ENCODE measurements at regions not wholly inside any gene's neighbourhood (a gene's known extent, or its start where the extent isn't known, plus 50 kb on each side); places are given as distances from the start of the nearest gene placed in this dataset.

GRCh38 chr10:27618906-27619305, 114.8 kb downstream of the RAB18 start:
- H2BK12ac ChIP-seq (ENCODE audit: low read length): no peak overlapping the region
- no peaks in the 10 kb centered on the region for H3K79me2 ChIP-seq (ENCODE audit: control insufficient read depth, insufficient read depth, low read length, poor library complexity)
- H4K91ac ChIP-seq (ENCODE audit: low read depth, low read length): no peak overlapping the region
- no peak overlapping the region for H3K4me3 ChIP-seq (ENCODE audit: low read depth, low read length)
- H3K9me3 ChIP-seq (ENCODE audit: insufficient read depth, low read depth, low read length): no peaks in the 10 kb centered on the region
- no peak overlapping the region for H2BK5ac ChIP-seq (ENCODE audit: low read depth, low read length, poor library complexity)
- H2BK120ac ChIP-seq (ENCODE audit: insufficient read depth, low read length, poor library complexity): no peak overlapping the region
- no peak overlapping the region for H3K23ac ChIP-seq (ENCODE audit: low read length)
- no CpG with 5 or more reads among the region's 10 CpGs for WGBS (ENCODE audit: extremely low coverage, insufficient coverage, insufficient read length)
- no peak overlapping the region for H3K4ac ChIP-seq (ENCODE audit: low read depth, low read length)
- H2AK5ac ChIP-seq (ENCODE audit: low read length): no peak overlapping the region
- H3K36me3 ChIP-seq (ENCODE audit: control insufficient read depth in 1 of 2, insufficient read depth in 2 of 2, low read length in 2 of 2): no peaks in the 10 kb centered on the region
- H4K12ac ChIP-seq (ENCODE audit: low read depth, low read length): no peak overlapping the region
- H3K27me3 ChIP-seq (ENCODE audit: insufficient read depth, low read length): no peaks in the 10 kb centered on the region
- H3K4me1 ChIP-seq (ENCODE audit: control insufficient read depth in 1 of 2, insufficient read depth in 2 of 2, low read length in 2 of 2): peaks cover 2 to 10% of the 10 kb centered on the region in 2 experiments
- H4K8ac ChIP-seq (ENCODE audit: low read depth, low read length): no peak overlapping the region
- H3K18ac ChIP-seq (ENCODE audit: low read length): no peak overlapping the region
- H3K27ac ChIP-seq (ENCODE audit: low read depth, low read length): no peak overlapping the region
- H3K14ac ChIP-seq (ENCODE audit: low read length): no peak overlapping the region
- no peak for DNase-seq
- H3K9ac ChIP-seq (ENCODE audit: low read length): no peak overlapping the region
- H3K79me1 ChIP-seq (ENCODE audit: low read length): no peaks in the 10 kb centered on the region
- no peak overlapping the region for H3K4me2 ChIP-seq (ENCODE audit: low read length)
- no peak overlapping the region for H2AFZ ChIP-seq (ENCODE audit: insufficient read depth, low read length, poor library complexity)

GRCh38 chr10:27619329-27619728, 115.2 kb downstream of the RAB18 start:
- Histone ChIP-seq H4K8ac (ENCODE audit: low read depth, low read length) (no peak overlapping the region), H3K27me3 (ENCODE audit: insufficient read depth, low read length) (no peaks in the 10 kb centered on the region), H3K4ac (ENCODE audit: low read depth, low read length) (no peak overlapping the region), H2BK120ac (ENCODE audit: insufficient read depth, low read length, poor library complexity) (no peak overlapping the region), H3K4me2 (ENCODE audit: low read length) (no peak overlapping the region), H3K9me3 (ENCODE audit: insufficient read depth, low read depth, low read length) (no peaks in the 10 kb centered on the region), H4K91ac (ENCODE audit: low read depth, low read length) (no peak overlapping the region), H3K18ac (ENCODE audit: low read length) (no peak overlapping the region), H3K9ac (ENCODE audit: low read length) (no peak overlapping the region), H3K36me3 (ENCODE audit: control insufficient read depth in 1 of 2, insufficient read depth in 2 of 2, low read length in 2 of 2) (no peaks in the 10 kb centered on the region), H2AK5ac (ENCODE audit: low read length) (no peak overlapping the region), H2AFZ (ENCODE audit: insufficient read depth, low read length, poor library complexity) (no peak overlapping the region), H3K4me3 (ENCODE audit: low read depth, low read length) (no peak overlapping the region), H3K23ac (ENCODE audit: low read length) (no peak overlapping the region), H3K4me1 (ENCODE audit: control insufficient read depth in 1 of 2, insufficient read depth in 2 of 2, low read length in 2 of 2) (peaks cover 2 to 10% of the 10 kb centered on the region in 2 experiments), H3K79me2 (ENCODE audit: control insufficient read depth, insufficient read depth, low read length, poor library complexity) (no peaks in the 10 kb centered on the region), H2BK5ac (ENCODE audit: low read depth, low read length, poor library complexity) (no peak overlapping the region), H3K27ac (ENCODE audit: low read depth, low read length) (no peak overlapping the region), H4K12ac (ENCODE audit: low read depth, low read length) (no peak overlapping the region), H3K14ac (ENCODE audit: low read length) (no peak overlapping the region), H2BK12ac (ENCODE audit: low read length) (no peak overlapping the region), H3K79me1 (ENCODE audit: low read length) (no peaks in the 10 kb centered on the region)
- no CpG with 5 or more reads among the region's 4 CpGs for WGBS (ENCODE audit: extremely low coverage, insufficient coverage, insufficient read length)
- no peak for DNase-seq

GRCh38 chr10:27620430-27621397, 116.6 kb downstream of the RAB18 start:
- no peak overlapping the region for H3K4me3 ChIP-seq (ENCODE audit: low read depth, low read length)
- H2AFZ ChIP-seq (ENCODE audit: insufficient read depth, low read length, poor library complexity): no peak overlapping the region
- H3K9me3 ChIP-seq (ENCODE audit: insufficient read depth, low read depth, low read length): no peaks in the 10 kb centered on the region
- H3K4me2 ChIP-seq (ENCODE audit: low read length): peak overlapping the region; percentile 35
- peaks cover 0 to 5% of the 10 kb centered on the region in 2 experiments for H3K4me1 ChIP-seq (ENCODE audit: control insufficient read depth in 1 of 2, insufficient read depth in 2 of 2, low read length in 2 of 2)
- no peak overlapping the region for H4K91ac ChIP-seq (ENCODE audit: low read depth, low read length)
- H3K4ac ChIP-seq (ENCODE audit: low read depth, low read length): no peak overlapping the region
- no peaks in the 10 kb centered on the region for H3K79me1 ChIP-seq (ENCODE audit: low read length)
- no peak overlapping the region for H4K8ac ChIP-seq (ENCODE audit: low read depth, low read length)
- peak overlapping the region; percentile 10 for H3K27ac ChIP-seq (ENCODE audit: low read depth, low read length)
- no peaks in the 10 kb centered on the region for H3K79me2 ChIP-seq (ENCODE audit: control insufficient read depth, insufficient read depth, low read length, poor library complexity)
- H3K27me3 ChIP-seq (ENCODE audit: insufficient read depth, low read length): no peaks in the 10 kb centered on the region
- no peak overlapping the region for H3K23ac ChIP-seq (ENCODE audit: low read length)
- no peak overlapping the region for H2BK120ac ChIP-seq (ENCODE audit: insufficient read depth, low read length, poor library complexity)
- H2AK5ac ChIP-seq (ENCODE audit: low read length): no peak overlapping the region
- no peak overlapping the region for H3K18ac ChIP-seq (ENCODE audit: low read length)
- no peak overlapping the region for H3K9ac ChIP-seq (ENCODE audit: low read length)
- whole genome bisulfite sequencing (ENCODE audit: extremely low coverage, insufficient coverage, insufficient read length): no CpG with 5 or more reads among the region's 10 CpGs
- H3K36me3 ChIP-seq (ENCODE audit: control insufficient read depth in 1 of 2, insufficient read depth in 2 of 2, low read length in 2 of 2): no peaks in the 10 kb centered on the region
- DNase-seq: peak; percentile 42 to 78
- H2BK5ac ChIP-seq (ENCODE audit: low read depth, low read length, poor library complexity): no peak overlapping the region
- no peak overlapping the region for H2BK12ac ChIP-seq (ENCODE audit: low read length)
- no peak overlapping the region for H3K14ac ChIP-seq (ENCODE audit: low read length)
- no peak overlapping the region for H4K12ac ChIP-seq (ENCODE audit: low read depth, low read length)

- H3K27ac ChIP-seq (ENCODE audit: low read depth, low read length): no peak overlapping the region
- H3K14ac ChIP-seq (ENCODE audit: low read length): no peak overlapping the region
- no peak overlapping the region for H3K23ac ChIP-seq (ENCODE audit: low read length)
- H3K4ac ChIP-seq (ENCODE audit: low read depth, low read length): no peak overlapping the region
- no peak overlapping the region for H4K12ac ChIP-seq (ENCODE audit: low read depth, low read length)
- WGBS (ENCODE audit: extremely low coverage, insufficient coverage, insufficient read length): no CpG with 5 or more reads among the region's 4 CpGs
- no peak overlapping the region for H2AK5ac ChIP-seq (ENCODE audit: low read length)
- DNase-seq: peak in 1 of 2 donors; percentile 30
- H3K4me3 ChIP-seq (ENCODE audit: low read depth, low read length): no peak overlapping the region
- peaks cover 0 to 5% of the 10 kb centered on the region in 2 experiments for H3K4me1 ChIP-seq (ENCODE audit: control insufficient read depth in 1 of 2, insufficient read depth in 2 of 2, low read length in 2 of 2)
- no peaks in the 10 kb centered on the region for H3K36me3 ChIP-seq (ENCODE audit: control insufficient read depth in 1 of 2, insufficient read depth in 2 of 2, low read length in 2 of 2)
- no peak overlapping the region for H2BK120ac ChIP-seq (ENCODE audit: insufficient read depth, low read length, poor library complexity)
- H3K79me2 ChIP-seq (ENCODE audit: control insufficient read depth, insufficient read depth, low read length, poor library complexity): no peaks in the 10 kb centered on the region
- no peaks in the 10 kb centered on the region for H3K79me1 ChIP-seq (ENCODE audit: low read length)
- no peak overlapping the region for H3K9ac ChIP-seq (ENCODE audit: low read length)
- no peaks in the 10 kb centered on the region for H3K9me3 ChIP-seq (ENCODE audit: insufficient read depth, low read depth, low read length)
- no peak overlapping the region for H2AFZ ChIP-seq (ENCODE audit: insufficient read depth, low read length, poor library complexity)
- H3K4me2 ChIP-seq (ENCODE audit: low read length): no peak overlapping the region
- no peak overlapping the region for H2BK12ac ChIP-seq (ENCODE audit: low read length)
- H3K18ac ChIP-seq (ENCODE audit: low read length): no peak overlapping the region
- no peak overlapping the region for H2BK5ac ChIP-seq (ENCODE audit: low read depth, low read length, poor library complexity)
- no peaks in the 10 kb centered on the region for H3K27me3 ChIP-seq (ENCODE audit: insufficient read depth, low read length)
- H4K91ac ChIP-seq (ENCODE audit: low read depth, low read length): no peak overlapping the region
- H4K8ac ChIP-seq (ENCODE audit: low read depth, low read length): no peak overlapping the region
Measured at GRCh38 chr10:27621461-27621860, 117.4 kb downstream of the RAB18 start.

Data from trophoblast cell (in vitro differentiated cells and primary cell).